B cell (primary cell): ENCODE measurements at regions not wholly inside any gene's neighbourhood (a gene's known extent, or its start where the extent isn't known, plus 50 kb on each side); places are given as distances from the start of the nearest gene placed in this dataset.
"Not testable (repeated sequence)": the region's sequence is repeated elsewhere in the genome, so short reads cannot be mapped to it uniquely, and the experiment has no call there.

Source experiments
- ATAC-seq: fragments of 200-7000 bp; cut with Tn5 transposase; one replicate; pipeline ENCODE4 v1.10.0; 2021; ENCODE audit warnings: low read depth, mild to moderate bottlenecking, moderate number of reproducible peaks, moderate library complexity
- CTCF ChIA-PET: fragments of 350-600 bp; sonication (Branson Sonifier 250); formaldehyde crosslinking; loops from one replicate; lab custom pipeline; 2021; ENCODE audit warnings: antibody characterized with exemption, inconsistent platforms; lab: Charles Lee
- POLR2A ChIA-PET: fragments of 350-600 bp; sonication (Branson Sonifier 250); formaldehyde crosslinking; loops from one replicate; lab custom pipeline; 2021; ENCODE audit warnings: antibody characterized with exemption; lab: Charles Lee
- DNase-seq: peaks from one replicate; pipeline ENCODE4 v3.0.0; 2013
- H2AFZ ChIP-seq: 2 replicates; pipeline ENCODE4 v1.6.1; 2012; ENCODE audit warnings: mild to moderate bottlenecking, low read depth, low read length; ENCODE audit not compliant: insufficient read depth, poor library complexity, severe bottlenecking
- H3K27ac ChIP-seq, 2 donors: 1 replicate in 1 of 2; 2 replicates in 1 of 2; pipeline ENCODE4 v1.5.1; 2012 to 2013; ENCODE audit warnings: low read length in 2 of 2, mild to moderate bottlenecking in 2 of 2, moderate library complexity in 1 of 2
- H3K27me3 ChIP-seq, 4 experiments: fragments of 200-600 bp in 1 of 4; sonication (generic) in 1 of 4; replicated peaks in 1 of 4; 1 replicate in 2 of 4; 2 replicates in 2 of 4; pipeline versions ENCODE4 v1.6.1 to v1.7.0; 2013 to 2016; ENCODE audit warnings: low read length in 3 of 4, mild to moderate bottlenecking in 2 of 4, mixed read lengths in 1 of 4, moderate library complexity in 1 of 4; ENCODE audit not compliant: insufficient read depth in 4 of 4, control insufficient read depth in 3 of 4; ENCODE audit errors: control extremely low read depth in 1 of 4
- H3K36me3 ChIP-seq, 2 experiments: replicated peaks in 1 of 2; 1 replicate in 1 of 2; 2 replicates in 1 of 2; pipeline versions ENCODE4 v1.6.1 to v1.7.1; 2013; ENCODE audit warnings: low read length in 1 of 2; ENCODE audit not compliant: insufficient read depth in 2 of 2, control insufficient read depth in 1 of 2; ENCODE audit errors: control extremely low read depth in 1 of 2, extremely low read depth in 1 of 2
- H3K4me1 ChIP-seq, 2 donors: fragments of 200-600 bp in 1 of 2; sonication (generic) in 1 of 2; 1 replicate in 1 of 2; 2 replicates in 1 of 2; pipeline versions ENCODE4 v1.5.1 to v1.6.1; 2013 to 2017; ENCODE audit warnings: low read length in 2 of 2; ENCODE audit not compliant: control insufficient read depth in 2 of 2, insufficient read depth in 2 of 2
- H3K4me2 ChIP-seq: replicated peaks from 2 replicates; pipeline ENCODE3; 2012; ENCODE audit warnings: mild to moderate bottlenecking, low read depth, low read length; ENCODE audit not compliant: poor library complexity, severe bottlenecking
- H3K4me3 ChIP-seq, 5 experiments: fragments of 200-600 bp in 1 of 5; sonication (generic) in 1 of 5; 1 replicate in 3 of 5; 2 replicates in 2 of 5; pipeline versions ENCODE4 v1.5.1 to v1.7.0; 2011 to 2016; ENCODE audit warnings: low read length in 4 of 5, mild to moderate bottlenecking in 4 of 5, low read depth in 2 of 5, control low read depth in 1 of 5, moderate library complexity in 1 of 5; ENCODE audit not compliant: insufficient read depth in 1 of 5; ENCODE audit errors: control extremely low read depth in 1 of 5, extremely low read depth in 1 of 5
- H3K79me2 ChIP-seq: fragments of 200-600 bp; sonication (generic); one replicate; pipeline ENCODE4 v1.6.0; 2016; ENCODE audit warnings: low read length; ENCODE audit not compliant: control insufficient read depth, insufficient read depth
- H3K9ac ChIP-seq: fragments of 200-600 bp; sonication (generic); 2 replicates; pipeline ENCODE4 v1.6.1; 2017; ENCODE audit warnings: mild to moderate bottlenecking, low read length, moderate library complexity
- H3K9me3 ChIP-seq, 3 donors: one replicate each; pipeline versions ENCODE4 v1.6.1 to v1.7.1; 2013; ENCODE audit warnings: low read length in 2 of 3; ENCODE audit not compliant: control insufficient read depth in 2 of 3, insufficient read depth in 1 of 3; ENCODE audit errors: control extremely low read depth in 1 of 3
- H4K20me1 ChIP-seq: 2 replicates; pipeline ENCODE4 v1.6.0; 2012; ENCODE audit warnings: mild to moderate bottlenecking, low read length; ENCODE audit not compliant: insufficient read depth, control insufficient read depth, poor library complexity, severe bottlenecking
- H3K27ac Mint-ChIP-seq: one replicate; pipeline ENCODE4 v1.8.0; 2021; ENCODE audit warnings: mixed read lengths
- H3K27me3 Mint-ChIP-seq: one replicate; pipeline ENCODE4 v1.8.0; 2021; ENCODE audit warnings: mixed read lengths
- H3K4me1 Mint-ChIP-seq: one replicate; pipeline ENCODE4 v1.8.0; 2021; ENCODE audit warnings: mixed read lengths
- H3K4me3 Mint-ChIP-seq: one replicate; pipeline ENCODE4 v1.8.0; 2021; ENCODE audit warnings: mixed read lengths
- H3K9me3 Mint-ChIP-seq: one replicate; pipeline ENCODE4 v1.8.0; 2022; ENCODE audit warnings: mixed read lengths; ENCODE audit not compliant: insufficient read depth
- EZH2 ChIP-seq: IDR thresholded peaks from 2 replicates; pipeline ENCODE4 v1.6.1; 2012; ENCODE audit warnings: borderline replicate concordance, low read depth, mild to moderate bottlenecking, moderate library complexity, low read length; ENCODE audit not compliant: insufficient read depth, poor library complexity, severe bottlenecking
- WGBS: methylation state at CpG from one replicate; pipeline ENCODE4 v1.1.5; 2013; ENCODE audit warnings: missing lambda C conversion rate; ENCODE audit not compliant: insufficient coverage; 5-methylcytosine and 5-hydroxymethylcytosine counted together
- intact Hi-C: fragments of 100-400 bp; cut with micrococcal nuclease; formaldehyde crosslinking; loops from one replicate; pipeline ENCODE4 v1.10.0; 2022
- TF ChIP-seq, protein P1 (sequence below): fragments of 200-600 bp; IDR thresholded peaks from one replicate; pipeline ENCODE4 v1.8.0; 2022; ENCODE audit warnings: antibody characterized with exemption, mild to moderate bottlenecking

DNA sequence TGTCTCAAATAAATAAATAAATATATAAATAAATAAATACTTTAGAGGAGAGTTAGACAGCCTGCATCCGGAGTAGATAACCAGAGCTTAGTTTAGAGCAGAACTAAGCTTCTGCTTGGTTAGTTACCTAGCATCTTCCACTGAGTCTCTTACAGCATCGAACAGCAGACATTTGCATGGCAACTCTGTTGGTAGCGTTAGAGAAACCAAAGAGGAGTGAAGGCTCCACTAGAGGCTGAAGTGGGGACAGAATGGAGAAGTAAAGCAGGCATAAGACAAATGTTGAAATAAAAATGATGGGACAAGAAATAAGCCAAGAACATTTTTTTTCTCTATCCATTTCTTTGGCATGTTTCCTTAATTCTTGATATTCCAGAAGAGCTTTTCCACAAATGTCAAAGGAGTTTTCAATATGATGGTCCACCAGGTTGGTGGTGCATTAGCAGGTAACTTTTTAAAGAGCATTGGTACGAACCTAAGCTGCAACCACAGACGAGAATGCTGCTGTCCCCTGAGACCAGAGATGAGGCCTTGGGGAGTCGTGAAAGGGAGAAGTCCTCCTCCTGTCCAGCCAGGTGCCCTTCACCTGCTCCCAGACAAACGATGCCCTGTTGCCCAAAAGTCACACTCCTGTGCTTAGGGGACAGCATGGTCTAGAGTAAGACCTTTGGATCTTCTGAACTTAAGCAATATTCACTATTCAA is 438.3 kb downstream of the DIRAS2 start:
- no peaks in the 10 kb centered on the region for H3K9me3 Mint-ChIP-seq

DNA sequence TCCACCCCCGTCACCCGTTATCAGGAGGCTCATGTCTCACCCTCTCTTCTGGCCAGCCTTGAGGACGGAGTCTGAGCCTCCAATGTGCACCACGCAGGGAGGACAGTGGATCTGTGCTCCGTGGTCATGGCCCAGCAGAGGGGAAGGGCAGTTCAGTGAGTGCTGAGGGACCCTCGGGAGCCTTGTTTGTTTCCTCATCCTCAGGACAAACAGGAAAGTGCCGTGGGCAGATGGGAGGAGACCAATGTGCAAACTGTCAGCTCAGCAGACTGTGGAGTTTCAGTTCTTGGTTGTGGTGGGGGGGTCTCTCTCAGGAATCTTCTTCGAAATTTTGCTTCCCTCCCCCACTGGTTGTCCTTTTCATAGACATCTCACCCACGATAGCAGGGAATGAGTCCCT is 429.6 kb downstream of the DIRAS2 start:
- H3K27ac ChIP-seq: peak overlapping the region; percentile 40 to 41
- H3K36me3 ChIP-seq, POLR2A ChIA-PET, H3K79me2 ChIP-seq, ATAC-seq, intact Hi-C loops, H3K27me3 ChIP-seq, H3K9me3 Mint-ChIP-seq, H4K20me1 ChIP-seq, H3K9me3 ChIP-seq, H3K27me3 Mint-ChIP-seq: not testable (repeated sequence)
- H3K4me2 ChIP-seq: peak overlapping the region; percentile 58
- peak overlapping the region; percentile 73 for H2AFZ ChIP-seq
- H3K4me1 ChIP-seq: peaks cover 7 to 21% of the 10 kb centered on the region in 2 donors
- peak; percentile 55 for DNase-seq
- Mint-ChIP-seq H3K4me3 (peak overlapping the region; percentile 93), H3K4me1 (peaks cover 30% of the 10 kb centered on the region), H3K27ac (peak overlapping the region; percentile 93)
- CTCF ChIA-PET: interaction anchor here (1.2 kb wide), 1 partner anchor 71 kb away, joined by 4 read pairs; no protein-coding TSS in a partner anchor
- WGBS: 0% methylated on average over 5 of the region's 9 CpGs
- H3K4me3 ChIP-seq: peak overlapping the region in 4 of 5 experiments; percentile 41 to 65 (median 57)
- peak overlapping the region; percentile 74 for H3K9ac ChIP-seq

More for the DNA sequence above, 438.3 kb downstream of the DIRAS2 start:
- peak overlapping the region; percentile 14 for H3K9ac ChIP-seq
- 7% methylated on average over 3 of the region's 7 CpGs for WGBS
- H3K27ac Mint-ChIP-seq: peak overlapping the region; percentile 7
- H4K20me1 ChIP-seq: no peaks in the 10 kb centered on the region
- H3K27me3 Mint-ChIP-seq: no peaks in the 10 kb centered on the region
- H3K4me2 ChIP-seq: peak overlapping the region; percentile 52
- H3K36me3 ChIP-seq: no peaks in the 10 kb centered on the region
- ATAC-seq (peak; percentile 88), DNase-seq (peak; percentile 58)
- intact Hi-C loops: no loop called here
- H3K4me3 ChIP-seq: peak overlapping the region in 1 of 5 experiments; percentile 17
- peak overlapping the region; percentile 49 for H2AFZ ChIP-seq
- no peaks in the 10 kb centered on the region for H3K27me3 ChIP-seq
- CTCF ChIA-PET: interaction anchor here (0.7 to 8.0 kb wide), 4 partner anchors 12 to 62 kb away, joined by 3 to 33 read pairs (median 6); no protein-coding TSS in a partner anchor
- no peak for TF ChIP-seq EZH2
- TF ChIP-seq, protein P1, sequence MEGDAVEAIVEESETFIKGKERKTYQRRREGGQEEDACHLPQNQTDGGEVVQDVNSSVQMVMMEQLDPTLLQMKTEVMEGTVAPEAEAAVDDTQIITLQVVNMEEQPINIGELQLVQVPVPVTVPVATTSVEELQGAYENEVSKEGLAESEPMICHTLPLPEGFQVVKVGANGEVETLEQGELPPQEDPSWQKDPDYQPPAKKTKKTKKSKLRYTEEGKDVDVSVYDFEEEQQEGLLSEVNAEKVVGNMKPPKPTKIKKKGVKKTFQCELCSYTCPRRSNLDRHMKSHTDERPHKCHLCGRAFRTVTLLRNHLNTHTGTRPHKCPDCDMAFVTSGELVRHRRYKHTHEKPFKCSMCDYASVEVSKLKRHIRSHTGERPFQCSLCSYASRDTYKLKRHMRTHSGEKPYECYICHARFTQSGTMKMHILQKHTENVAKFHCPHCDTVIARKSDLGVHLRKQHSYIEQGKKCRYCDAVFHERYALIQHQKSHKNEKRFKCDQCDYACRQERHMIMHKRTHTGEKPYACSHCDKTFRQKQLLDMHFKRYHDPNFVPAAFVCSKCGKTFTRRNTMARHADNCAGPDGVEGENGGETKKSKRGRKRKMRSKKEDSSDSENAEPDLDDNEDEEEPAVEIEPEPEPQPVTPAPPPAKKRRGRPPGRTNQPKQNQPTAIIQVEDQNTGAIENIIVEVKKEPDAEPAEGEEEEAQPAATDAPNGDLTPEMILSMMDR: no peak
- peaks cover 18 to 20% of the 10 kb centered on the region in 2 donors for H3K4me1 ChIP-seq
- peak overlapping the region in 1 of 2 donors; percentile 8 for H3K27ac ChIP-seq
- H3K4me3 Mint-ChIP-seq: peak overlapping the region; percentile 17
- peaks cover 21% of the 10 kb centered on the region for H3K4me1 Mint-ChIP-seq
- H3K79me2 ChIP-seq: no peaks in the 10 kb centered on the region
- peaks cover 0 to 3% (median 0%) of the 10 kb centered on the region in 3 donors for H3K9me3 ChIP-seq
- POLR2A ChIA-PET: no interaction called here
